Superior temporal gyrus (tissue), 1 donor: ENCODE measurements at regions not wholly inside any gene's neighbourhood (a gene's known extent, or its start where the extent isn't known, plus 50 kb on each side); places are given as distances from the start of the nearest gene placed in this dataset.
A peak's percentile ranks its signal among the peaks of the same experiment; 100 is the strongest.

Experiments used
- DNase-seq: peaks from one replicate; pipeline ENCODE4 v3.0.0-alpha.2; 2016; ENCODE audit errors: extremely low spot score

DNA sequence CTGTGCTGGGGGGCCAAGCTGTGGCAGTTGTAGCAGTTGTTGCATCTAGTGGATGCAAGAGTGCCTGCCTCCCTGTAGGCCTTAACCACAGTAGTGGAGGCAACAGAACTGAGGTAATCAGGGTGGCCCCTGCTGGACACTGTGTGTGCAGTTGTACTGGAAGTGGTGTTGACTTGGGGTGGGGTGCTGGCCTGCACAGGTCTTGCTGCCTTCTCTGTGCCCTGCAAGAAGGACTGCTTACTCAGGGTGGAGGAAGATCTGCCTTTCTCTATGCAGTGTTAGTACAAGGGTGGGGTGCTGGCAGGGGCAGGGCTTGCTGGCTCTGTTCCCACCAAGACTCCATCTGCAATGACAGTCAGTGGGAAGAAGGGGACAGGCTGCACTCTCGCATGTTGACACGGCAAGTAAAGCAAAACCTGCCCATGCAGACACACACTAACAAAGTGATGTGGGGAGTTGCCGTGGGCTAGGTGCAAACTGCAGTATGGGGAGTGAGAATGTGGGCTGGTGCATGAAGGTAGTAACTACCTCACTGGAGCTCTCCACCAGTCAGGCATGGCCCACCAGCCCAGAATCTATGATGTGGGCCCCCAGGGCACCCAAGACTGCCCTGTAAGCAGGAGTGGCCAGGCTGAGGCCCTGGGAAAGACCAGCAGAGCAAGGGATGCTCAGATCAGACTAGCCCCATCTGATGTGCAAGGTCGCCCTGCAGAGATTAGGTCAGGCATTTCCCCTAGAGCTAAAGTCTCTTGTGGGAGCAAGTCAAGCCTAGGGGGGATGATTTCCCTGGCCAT is 594.9 kb downstream of the TECRL start:
- no peak for DNase-seq

DNA sequence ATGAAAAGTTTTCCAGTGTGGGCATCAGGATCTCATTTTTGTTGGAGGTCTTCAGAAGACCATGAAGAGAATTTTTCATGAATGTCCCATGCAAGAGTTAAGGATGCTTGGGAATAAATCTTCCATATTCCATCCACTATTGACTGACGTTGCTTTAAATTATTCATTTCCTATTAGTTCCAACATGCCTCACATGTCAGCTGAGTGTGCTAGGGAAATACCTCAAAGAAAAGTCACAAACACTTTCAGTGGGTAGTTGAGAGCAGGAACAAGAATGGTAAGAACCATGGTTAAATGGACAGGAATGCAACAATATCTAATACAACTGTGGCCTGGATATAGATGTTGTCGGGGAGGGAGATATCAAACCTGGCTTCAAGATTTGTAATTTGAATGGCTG is 610.1 kb downstream of the TECRL start:
- DNase-seq = no peak

DNA sequence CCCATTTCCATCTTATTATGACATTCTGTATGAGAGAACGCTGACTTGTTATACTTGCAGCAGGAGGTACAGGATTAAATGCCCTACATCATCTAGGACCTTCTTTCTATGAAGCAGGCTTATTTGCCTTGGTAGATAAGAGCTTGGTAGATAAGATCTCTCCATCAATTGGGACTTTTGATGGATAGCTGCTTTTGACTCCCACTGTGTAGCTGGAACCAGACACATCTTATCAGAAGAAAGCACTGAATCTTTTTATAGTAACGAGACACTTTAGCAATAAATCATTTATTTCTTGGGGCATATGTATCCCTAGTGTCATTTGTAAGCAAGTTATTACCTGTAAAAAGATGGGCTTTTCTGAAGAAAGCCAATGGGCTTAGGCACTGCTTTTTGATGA is 613.9 kb downstream of the TECRL start:
- DNase-seq = no peak

DNA sequence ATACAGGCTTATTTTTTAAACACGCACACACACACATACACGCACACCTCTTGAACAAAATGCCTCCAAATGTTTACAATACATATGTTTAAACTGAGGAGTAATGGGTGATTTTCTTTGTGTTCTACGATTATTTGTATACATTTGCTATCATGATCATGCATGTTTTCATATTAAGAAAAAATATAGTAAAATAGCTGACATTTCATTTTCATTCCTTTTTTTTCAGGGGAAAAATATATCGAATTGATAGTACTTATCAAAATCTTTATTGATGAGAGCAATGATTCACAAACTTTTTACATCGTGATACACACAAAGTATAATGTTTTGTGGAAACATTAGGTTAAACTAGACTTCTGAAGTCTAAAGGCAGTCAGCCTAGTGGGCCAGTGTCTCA is 618.9 kb downstream of the TECRL start:
- DNase-seq = no peak

DNA sequence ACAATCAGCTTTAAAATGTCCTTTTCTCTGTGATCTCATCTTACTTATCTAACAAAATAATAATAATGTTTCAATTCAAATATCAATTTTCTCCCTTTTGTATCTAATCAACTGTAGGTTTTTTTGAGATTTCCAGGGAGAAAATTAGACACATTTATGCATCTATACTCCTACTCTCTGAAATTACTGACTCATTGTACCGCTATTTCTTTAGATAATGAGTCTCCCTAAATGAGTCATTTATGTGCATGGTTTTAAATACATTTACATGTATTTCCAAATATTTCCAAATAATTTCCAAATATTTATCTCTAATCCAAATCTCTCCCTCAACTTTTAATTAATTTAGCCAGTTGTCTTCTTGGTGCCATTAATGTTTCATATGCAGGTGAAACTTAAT is 621.0 kb downstream of the TECRL start:
- no peak for DNase-seq

DNA sequence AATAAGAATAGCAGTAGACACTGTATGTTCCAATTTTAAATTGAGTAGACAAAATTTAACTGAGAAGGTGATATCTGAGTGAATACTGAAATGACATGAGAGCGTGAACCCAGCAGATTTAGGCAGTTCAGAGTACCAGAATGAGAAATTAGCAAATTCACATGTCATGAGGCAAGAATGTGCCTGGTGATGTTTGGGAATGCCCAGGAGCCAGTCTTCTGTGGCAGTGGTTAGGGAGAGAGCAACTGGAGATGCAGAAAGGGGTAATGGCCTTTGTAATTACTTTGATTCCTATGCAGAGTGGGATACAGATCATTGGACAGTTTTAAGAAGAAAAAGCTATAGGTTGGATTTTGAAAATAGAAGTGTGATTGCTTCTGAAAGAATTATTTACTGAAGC is 621.9 kb downstream of the TECRL start:
- no peak for DNase-seq

DNA sequence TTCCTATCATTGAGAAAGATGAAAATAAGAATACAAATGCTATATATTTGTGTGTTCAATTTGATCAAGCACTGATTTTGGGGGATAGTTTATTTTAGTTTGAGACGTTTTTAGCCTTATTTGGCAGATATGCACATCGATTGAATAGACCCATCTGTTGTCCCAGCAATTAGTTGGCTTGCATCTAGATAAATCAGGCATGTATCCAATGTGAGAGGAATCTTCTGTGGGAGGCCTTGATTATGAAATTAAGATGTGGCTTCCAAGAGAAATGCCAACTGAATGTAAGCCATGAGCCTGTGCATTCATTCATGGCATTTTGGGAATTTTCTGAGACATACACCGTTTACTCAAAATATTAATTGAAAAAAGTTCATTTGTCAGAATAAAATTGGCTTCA is 623.1 kb downstream of the TECRL start:
- DNase-seq = no peak

DNA sequence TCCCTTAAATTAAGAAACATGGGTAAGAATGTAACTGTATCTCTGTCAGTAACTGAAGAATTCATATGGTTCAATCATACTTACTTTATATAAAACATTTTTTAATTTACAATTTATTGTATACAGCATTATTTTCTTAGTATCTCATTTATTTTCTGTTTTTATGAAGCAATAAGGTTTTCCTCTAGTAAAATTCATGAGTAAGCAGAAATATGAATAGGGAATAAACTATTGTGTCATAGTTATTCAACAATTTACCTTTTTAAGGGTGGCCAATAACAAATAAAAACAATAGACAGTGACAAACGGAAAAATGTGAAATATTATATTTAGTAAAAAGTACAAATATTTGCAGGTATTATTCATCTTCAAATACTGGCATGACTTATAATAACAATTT is 624.4 kb downstream of the TECRL start:
- no peak for DNase-seq

DNA sequence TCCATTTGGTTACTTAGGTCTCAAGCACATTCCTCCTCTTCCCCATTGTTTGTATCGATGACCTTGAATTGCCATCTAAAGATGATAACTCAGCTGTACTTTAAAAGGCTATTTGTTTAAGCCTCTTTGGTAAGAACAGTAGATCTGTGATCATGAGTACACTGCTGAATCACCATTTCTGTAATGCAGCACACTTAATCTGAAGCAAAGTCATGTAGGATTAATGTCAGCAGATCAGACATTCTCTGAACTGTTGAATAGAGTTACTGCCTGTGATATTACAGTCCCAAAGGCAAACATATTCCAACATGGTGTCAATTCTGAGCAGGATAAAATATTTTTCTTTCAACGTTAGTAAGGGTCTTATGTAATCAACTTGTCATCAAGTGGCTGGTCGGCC is 631.6 kb downstream of the TECRL start:
- DNase-seq = no peak

DNA sequence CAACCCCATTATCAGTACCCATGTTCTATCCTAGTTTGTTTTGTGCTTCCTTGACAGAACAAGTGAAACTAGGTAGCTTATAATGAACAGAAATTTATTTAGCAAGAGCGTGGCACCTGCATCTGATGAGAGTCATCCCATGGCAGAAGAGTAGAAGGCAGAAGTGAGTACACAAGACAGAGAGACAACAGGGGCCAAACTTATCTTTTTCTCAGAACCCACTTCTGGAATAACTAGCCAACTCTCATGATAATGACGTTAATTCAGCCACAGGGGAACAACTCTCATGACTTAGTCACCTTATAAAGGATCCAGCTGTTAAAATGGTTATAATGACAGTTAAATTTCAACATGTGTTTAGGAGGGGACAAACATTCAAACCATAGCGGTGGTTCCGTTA is 644.9 kb downstream of the TECRL start:
- no peak for DNase-seq

DNA sequence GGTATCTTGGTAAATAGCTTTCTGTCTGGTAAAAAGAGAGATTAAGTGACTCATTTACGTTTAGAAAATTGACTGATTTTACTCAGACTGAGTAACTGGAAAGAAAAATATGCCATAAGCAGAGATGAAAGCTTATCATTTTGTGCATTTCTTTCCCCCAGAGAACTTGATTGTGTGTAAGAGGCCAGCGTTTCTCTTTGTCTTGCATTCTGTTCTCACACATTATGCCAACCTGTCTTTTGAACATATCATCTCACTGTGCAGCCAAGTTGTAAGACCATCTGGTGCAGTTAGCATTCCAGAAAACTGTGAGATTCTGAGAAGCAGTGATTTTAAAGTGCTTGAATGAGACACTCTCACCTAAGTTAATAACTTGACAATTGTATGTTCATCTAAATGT is 651.3 kb downstream of the TECRL start:
- DNase-seq = peak; percentile 55

DNA sequence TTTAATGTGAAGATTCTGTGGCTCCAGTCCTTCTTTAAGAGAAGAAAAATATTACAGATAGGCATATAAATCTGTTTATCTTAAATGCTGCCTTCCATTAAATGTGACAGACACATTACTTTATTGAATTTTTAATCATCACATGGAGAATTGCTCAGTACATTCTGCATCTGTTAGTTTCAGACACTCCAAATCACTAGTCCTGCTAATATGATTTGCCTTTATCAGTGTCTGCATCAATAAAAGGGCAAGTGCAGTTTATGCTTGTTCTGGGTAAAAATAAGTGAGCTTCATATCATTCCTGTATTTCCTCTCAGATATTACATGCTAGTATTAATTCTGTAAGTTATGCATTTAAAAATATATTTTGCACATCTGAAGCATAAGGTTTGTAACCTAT is 666.4 kb downstream of the TECRL start:
- DNase-seq = no peak

DNA sequence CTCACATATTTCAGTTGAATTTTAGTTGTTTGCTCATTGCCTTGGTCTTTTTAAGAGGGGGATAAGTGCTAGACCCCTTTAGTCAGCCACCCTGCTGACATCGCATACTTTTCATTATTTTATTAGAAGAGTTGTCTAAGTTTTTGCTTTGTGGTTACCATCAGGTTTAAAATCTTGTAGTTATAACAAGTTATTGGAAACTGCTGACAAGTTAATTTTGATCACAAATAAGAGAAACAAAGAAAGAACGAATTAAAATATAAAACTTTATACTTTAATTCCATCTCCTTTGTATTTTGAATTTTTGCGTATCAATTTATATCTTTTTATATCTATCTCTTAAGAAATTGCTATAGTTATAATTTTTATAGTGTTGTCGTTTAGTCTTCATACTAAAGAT is 679.7 kb downstream of the TECRL start:
- no peak for DNase-seq

DNA sequence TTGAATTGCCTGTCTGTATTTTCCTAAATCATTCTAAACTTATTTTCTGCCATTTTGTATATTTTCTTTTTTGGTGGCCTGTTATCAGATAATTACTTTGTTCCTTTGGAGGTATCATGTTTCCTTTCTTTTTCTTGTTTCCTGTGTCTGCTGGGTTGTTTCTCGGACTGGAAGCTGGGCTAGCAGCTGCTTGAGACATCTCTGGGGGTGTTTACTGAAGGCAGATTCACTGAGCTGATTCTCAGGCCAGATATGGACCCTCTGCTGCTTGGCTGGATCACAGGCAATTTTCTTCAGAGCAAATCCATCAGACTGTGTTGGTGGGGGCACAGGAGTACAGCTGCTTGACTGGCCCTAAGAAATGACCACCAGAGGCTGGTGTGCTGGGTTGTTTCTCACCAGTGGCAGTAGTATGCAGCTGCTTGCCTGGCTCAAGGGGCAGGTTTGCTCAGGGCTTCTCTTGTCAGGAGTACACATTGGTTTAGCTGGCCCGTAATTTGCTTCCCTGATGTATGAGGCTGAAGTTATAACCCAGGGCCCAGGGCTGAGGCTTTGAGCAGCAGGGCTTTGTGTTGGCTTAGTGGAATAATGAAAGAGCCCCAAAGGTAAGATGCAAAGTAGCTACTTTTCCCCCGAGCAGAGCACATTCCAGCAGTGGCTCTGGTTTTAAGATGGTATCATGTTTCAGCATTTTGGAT is 680.6 kb downstream of the TECRL start:
- no peak for DNase-seq

DNA sequence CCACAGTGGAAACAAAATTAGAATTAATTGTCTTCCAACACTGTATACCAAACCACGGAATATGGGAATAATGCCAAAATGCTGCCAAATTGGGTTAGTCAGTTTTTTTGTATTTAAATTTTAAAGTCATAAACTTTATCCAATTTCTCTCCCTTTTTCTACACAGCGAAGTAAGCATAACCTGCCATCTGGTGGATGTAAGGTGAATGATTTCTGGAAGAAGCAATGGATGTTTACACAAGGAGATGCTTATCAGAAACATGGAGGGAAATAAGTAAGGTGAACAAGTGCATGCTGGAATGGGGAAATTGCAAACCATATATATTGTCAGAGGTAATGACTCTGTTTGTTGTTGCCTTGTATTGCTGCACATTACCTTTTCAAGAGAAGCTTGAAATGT is 691.9 kb downstream of the TECRL start:
- DNase-seq = peak; percentile 23

DNA sequence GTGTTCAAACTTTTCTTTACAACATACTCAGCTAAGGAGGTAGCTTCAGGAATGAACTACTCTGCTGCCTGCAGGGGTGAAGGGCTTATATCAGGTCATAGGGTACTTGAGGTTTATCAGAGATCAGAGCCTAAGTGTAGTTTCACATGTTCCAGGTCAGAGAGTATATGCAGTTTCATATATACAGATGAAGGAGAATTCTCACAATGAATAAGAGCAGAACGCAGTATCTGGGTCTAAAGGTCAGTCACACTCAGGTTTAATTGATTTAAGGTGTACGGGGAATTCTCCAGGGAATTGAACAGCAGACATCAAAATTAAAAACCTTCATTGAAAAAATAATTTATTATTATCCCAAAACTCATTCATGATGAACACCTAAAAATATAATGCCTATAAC is 700.6 kb downstream of the TECRL start:
- DNase-seq = no peak

DNA sequence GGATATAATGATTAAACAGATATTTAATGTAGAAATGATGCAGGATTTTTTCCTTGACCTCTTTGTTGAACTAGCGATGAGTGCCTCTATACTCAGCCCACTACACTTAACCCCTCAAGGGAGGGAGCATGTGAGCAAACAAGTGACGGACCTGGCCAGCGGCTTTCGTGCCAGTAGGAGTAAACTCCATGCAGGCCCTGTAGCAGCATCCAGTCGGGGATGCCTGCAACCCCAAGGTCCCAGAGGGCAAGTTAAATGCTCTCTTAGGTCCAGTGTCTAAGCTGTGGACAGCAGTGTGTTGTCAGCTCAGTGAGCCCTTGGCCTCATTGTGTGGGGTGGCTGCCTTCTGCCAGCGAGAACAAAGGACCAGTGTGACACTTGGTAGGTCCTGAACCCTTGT is 708.7 kb downstream of the TECRL start:
- DNase-seq = no peak

DNA sequence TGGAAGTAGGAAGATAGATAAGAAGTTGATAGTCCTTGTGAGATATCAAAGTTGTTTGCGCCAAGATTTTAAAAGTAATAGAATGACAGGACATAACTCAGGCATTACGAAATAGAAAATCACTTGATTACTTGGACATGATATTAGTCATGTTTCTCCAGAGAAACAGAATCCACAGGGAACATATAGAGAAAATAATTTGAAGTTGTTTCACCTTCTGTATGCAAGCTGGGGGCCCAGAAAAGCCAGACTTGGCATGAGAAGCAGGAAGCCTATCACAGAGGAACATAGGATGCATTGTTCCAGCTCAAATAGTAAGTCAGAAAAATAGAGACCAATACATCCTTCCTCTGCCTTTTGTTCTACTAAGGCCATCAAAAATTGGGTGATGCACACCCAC is 715.9 kb downstream of the TECRL start:
- no peak for DNase-seq

DNA sequence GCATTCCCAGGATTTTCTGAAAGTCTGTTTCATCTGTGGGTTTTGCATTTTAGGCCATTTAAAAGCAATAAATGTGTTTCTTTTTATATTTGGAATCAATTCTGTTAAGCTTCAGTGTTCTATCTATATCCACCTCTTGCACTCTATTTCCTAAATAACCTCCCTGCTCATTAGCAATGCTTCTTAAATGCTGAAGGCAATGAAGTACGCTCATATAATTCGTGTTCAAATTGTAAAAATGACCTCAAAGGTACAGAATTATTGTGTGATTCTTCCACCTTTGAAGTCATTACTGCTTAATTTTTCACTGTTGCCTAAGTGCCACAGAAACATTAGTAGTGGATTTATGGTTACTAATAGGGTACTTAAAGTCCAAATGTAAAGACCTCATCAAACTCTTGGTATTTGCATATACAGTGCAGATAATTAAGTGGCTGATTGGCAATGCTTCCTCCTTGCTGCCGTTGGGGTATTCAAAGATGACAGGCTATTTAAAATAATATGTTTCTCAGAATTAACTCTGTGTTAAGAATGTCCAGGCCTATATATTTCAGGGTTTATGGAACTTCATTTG is 730.8 kb downstream of the TECRL start:
- DNase-seq = no peak

DNA sequence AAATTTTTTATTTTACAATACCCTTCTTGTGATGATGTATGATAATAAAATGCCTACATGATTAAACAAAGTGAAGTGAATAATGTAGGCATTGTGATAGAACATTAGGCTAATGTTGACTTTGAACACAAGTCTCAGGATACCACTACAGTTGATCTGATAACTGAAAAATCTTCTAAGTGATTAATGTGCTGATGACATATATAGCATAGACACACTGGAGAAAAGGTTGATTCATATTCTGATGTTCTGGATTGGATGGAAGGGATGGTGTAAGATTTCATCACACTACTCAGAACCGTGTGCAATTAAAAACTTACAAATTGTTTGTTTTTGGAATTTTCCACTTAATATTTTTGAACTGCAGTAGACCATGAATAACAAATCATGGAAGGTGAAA is 738.5 kb downstream of the TECRL start:
- DNase-seq = no peak

DNA sequence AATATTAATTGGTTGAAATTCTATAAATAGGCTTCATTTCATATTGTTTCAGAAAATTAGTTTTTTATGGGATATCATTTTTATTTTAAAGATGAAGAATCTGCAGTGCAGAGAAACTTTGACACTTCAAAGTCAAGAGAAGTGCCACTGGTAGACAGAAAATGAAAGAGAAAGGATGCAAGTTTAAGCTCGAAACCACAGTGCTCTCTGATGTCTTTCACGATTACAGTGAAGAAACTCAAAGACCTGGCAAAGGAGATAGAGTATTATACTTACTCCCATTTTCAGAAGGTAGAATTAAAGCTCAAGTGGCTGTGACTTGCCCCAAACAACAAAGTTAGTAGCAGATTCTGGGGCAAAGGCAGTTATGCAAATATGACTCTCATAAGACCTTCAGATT is 745.4 kb downstream of the TECRL start:
- DNase-seq = no peak

DNA sequence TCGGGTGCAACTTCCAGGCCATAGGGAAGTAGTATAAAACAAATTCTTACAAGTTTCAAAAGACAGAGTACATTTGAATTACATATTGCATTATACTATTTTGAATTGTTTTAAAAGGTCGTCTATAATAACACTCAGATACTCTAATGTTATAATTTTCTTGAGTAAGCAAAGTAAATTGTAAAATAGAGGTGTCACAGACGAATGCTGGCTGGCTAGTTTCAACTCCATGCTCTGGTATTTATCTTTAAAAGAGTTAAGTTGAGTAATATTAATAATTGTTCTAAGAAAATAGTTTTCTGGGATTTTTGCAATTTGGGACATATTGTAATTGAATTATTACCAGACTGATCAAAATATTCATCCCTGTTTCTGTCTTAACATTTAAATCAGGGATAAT is 764.9 kb downstream of the TECRL start:
- no peak for DNase-seq

DNA sequence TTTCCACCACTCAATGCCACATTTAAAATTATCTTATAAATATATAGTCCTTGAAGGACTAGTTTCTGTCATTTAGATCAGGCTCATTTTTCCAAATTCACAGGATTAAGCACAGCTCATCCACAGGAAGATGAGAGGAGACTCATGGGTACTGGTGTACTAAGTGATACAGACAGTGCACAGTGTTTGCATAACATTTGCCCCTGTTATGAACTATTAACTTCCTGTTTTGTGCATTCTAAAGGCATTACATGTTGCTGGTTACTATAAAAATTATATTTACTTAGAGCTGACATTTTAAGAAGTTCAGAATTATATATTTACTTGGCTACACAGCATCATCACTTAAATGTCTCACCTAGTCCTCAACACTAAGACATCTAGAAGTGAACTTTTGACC is 772.0 kb downstream of the TECRL start:
- DNase-seq = no peak
